ENCODE measurements at regions not wholly inside any gene's neighbourhood (a gene's known extent, or its start where the extent isn't known, plus 50 kb on each side); places are given as distances from the start of the nearest gene placed in this dataset.

- no peaks in the 10 kb centered on the region for H3K27me3 ChIP-seq
- H3K9me3 ChIP-seq = peaks cover 0 to 10% (median 0%) of the 10 kb centered on the region in 12 donors
- H3K4me3 ChIP-seq = no peak overlapping the region
- TF ChIP-seq POLR2A (IDR thresholded peaks at IDR 0.05) = no peak
- DNase-seq = no peak
- 79 to 89% (median 82%) methylated on average over 4 of the region's 4 CpGs for WGBS, 4 donors
- intact Hi-C loops (cut with DNase I) = no loop called here
- no peak for ATAC-seq
- H3K4me1 ChIP-seq = no peaks in the 10 kb centered on the region
- no peak overlapping the region for H3K27ac ChIP-seq
- no peaks in the 10 kb centered on the region for H3K36me3 ChIP-seq
Observed at GRCh38 chr21:19603011-19603593, 1199.5 kb upstream of the TMPRSS15 start.

GRCh38 chr21:19608101-19608621 is 1204.6 kb upstream of the TMPRSS15 start:
- no peaks in the 10 kb centered on the region for H3K4me1 ChIP-seq
- TF ChIP-seq CTCF (IDR thresholded peaks at IDR 0.05) = no peak
- TF ChIP-seq POLR2A (IDR thresholded peaks at IDR 0.05) = no peak
- intact Hi-C loops (cut with DNase I) = no loop called here

GRCh38 chr21:19609611-19610010 is 1206.0 kb upstream of the TMPRSS15 start:
- no peaks in the 10 kb centered on the region for H3K4me1 ChIP-seq
- ATAC-seq = no peak
- 64 to 78% (median 74%) methylated on average over 3 of the region's 3 CpGs for WGBS, 4 donors
- no peak for DNase-seq
- intact Hi-C loops (cut with DNase I) = no loop called here
- H3K9me3 ChIP-seq = no peaks in the 10 kb centered on the region
- H3K4me3 ChIP-seq = no peak overlapping the region
- H3K27me3 ChIP-seq = no peaks in the 10 kb centered on the region
- H3K36me3 ChIP-seq = no peaks in the 10 kb centered on the region
- no peak overlapping the region for H3K27ac ChIP-seq
- TF ChIP-seq CTCF (IDR thresholded peaks at IDR 0.05) (no peak), POLR2A (IDR thresholded peaks at IDR 0.05) (no peak)

More at GRCh38 chr21:19608101-19608621, 1204.6 kb upstream of the TMPRSS15 start:
- Histone ChIP-seq H3K9me3 (no peaks in the 10 kb centered on the region), H3K27me3 (no peaks in the 10 kb centered on the region), H3K36me3 (no peaks in the 10 kb centered on the region), H3K4me3 (no peak overlapping the region), H3K27ac (no peak overlapping the region)
- WGBS, 4 donors = 14 to 37% (median 25%) methylated on average over 4 of the region's 4 CpGs
- ATAC-seq = no peak
- DNase-seq = no peak

GRCh38 chr21:19621837-19622496 is 1218.4 kb upstream of the TMPRSS15 start:
- no peak for DNase-seq
- no peak for TF ChIP-seq POLR2A (IDR thresholded peaks at IDR 0.05)
- TF ChIP-seq CTCF (IDR thresholded peaks at IDR 0.05) = no peak
- 73 to 84% (median 78%) methylated on average over 2 of the region's 2 CpGs for WGBS, 4 donors
- no peak overlapping the region for H3K27ac ChIP-seq
- no peaks in the 10 kb centered on the region for H3K4me1 ChIP-seq
- ATAC-seq = no peak
- no peak overlapping the region for H3K4me3 ChIP-seq
- H3K27me3 ChIP-seq = no peaks in the 10 kb centered on the region
- intact Hi-C loops (cut with DNase I) = no loop called here
- H3K9me3 ChIP-seq = no peaks in the 10 kb centered on the region
- H3K36me3 ChIP-seq = no peaks in the 10 kb centered on the region

Measured in heart left ventricle (tissue), 16 donors.